Left ventricle myocardium inferior (tissue), 1 donor: ENCODE measurements at regions not wholly inside any gene's neighbourhood (a gene's known extent, or its start where the extent isn't known, plus 50 kb on each side); places are given as distances from the start of the nearest gene placed in this dataset.

ENCODE experiments used
- DNase-seq: peaks from one replicate; pipeline ENCODE4 v3.0.0-alpha.2; 2020
- H3K27ac ChIP-seq: fragments of 200-600 bp; replicated peaks from 2 replicates; pipeline ENCODE4 v1.8.0; 2021
- H3K27me3 ChIP-seq: fragments of 200-600 bp; 2 replicates; pipeline ENCODE4 v1.8.0; 2021; ENCODE audit warnings: low read depth
- H3K36me3 ChIP-seq: fragments of 200-600 bp; 2 replicates; pipeline ENCODE4 v1.8.0; 2021
- H3K4me1 ChIP-seq: fragments of 200-600 bp; 2 replicates; pipeline ENCODE4 v1.8.0; 2021
- H3K4me3 ChIP-seq: fragments of 200-600 bp; 2 replicates; pipeline ENCODE4 v1.8.0; 2021; ENCODE audit warnings: mild to moderate bottlenecking, moderate library complexity
- H3K9me3 ChIP-seq: fragments of 200-600 bp; replicated peaks from 2 replicates; pipeline ENCODE4 v1.8.0; 2021
- intact Hi-C: fragments of 100-400 bp; cut with micrococcal nuclease; formaldehyde crosslinking; loops from one replicate; pipeline ENCODE4 v1.11.0; 2022
- TF ChIP-seq, protein P1 (sequence below): fragments of 200-600 bp; IDR thresholded peaks from 2 replicates; pipeline ENCODE4 v1.8.0; 2021; ENCODE audit warnings: antibody characterized with exemption, mild to moderate bottlenecking, borderline replicate concordance
- donor health status: DM: no; HTN: yes; CAD: no; lungs with severe emphysema.

DNA sequence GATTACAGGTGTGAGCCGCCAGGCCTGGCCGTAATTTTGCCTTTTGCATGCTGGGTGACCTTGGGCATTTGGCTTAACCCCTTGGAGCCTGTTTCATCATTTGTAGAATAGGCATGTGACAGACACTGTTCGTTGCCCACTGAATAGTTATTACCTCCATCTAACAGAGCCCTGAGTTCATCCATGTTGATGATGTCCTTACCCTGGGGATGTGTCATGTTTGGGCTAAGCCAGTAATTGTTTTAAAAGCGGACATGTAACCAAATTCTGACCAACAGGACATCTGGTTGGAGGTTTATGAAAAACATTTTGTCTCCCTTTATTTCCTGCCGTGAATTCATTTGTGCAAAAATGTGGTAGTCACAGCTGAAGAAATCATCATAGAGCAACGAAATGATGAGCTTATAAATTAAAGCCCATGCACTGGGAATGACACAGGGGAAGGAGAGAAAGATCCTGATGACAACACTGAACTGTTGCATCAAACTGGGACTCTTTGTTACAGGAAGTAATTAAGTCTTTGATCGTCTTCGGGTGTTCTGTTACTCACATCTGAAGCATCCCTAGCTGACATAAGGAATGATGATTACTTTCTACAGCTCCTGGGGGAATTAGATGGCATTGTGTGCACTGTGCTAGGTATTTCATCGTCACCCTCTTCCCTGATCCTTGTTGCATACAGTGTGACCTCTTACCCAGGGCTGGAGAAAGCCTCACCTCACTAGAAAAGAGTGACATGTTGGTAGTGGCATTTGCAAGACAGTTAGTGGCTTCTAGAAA lies 117.8 kb downstream of the FGF18 start:
- Histone ChIP-seq H3K36me3 (no peaks in the 10 kb centered on the region), H3K4me1 (peaks cover 6% of the 10 kb centered on the region), H3K27ac (no peak overlapping the region), H3K4me3 (no peak overlapping the region), H3K27me3 (no peaks in the 10 kb centered on the region), H3K9me3 (no peaks in the 10 kb centered on the region)
- no peak for DNase-seq
- intact Hi-C loops, result no loop called here
- TF ChIP-seq, protein P1, sequence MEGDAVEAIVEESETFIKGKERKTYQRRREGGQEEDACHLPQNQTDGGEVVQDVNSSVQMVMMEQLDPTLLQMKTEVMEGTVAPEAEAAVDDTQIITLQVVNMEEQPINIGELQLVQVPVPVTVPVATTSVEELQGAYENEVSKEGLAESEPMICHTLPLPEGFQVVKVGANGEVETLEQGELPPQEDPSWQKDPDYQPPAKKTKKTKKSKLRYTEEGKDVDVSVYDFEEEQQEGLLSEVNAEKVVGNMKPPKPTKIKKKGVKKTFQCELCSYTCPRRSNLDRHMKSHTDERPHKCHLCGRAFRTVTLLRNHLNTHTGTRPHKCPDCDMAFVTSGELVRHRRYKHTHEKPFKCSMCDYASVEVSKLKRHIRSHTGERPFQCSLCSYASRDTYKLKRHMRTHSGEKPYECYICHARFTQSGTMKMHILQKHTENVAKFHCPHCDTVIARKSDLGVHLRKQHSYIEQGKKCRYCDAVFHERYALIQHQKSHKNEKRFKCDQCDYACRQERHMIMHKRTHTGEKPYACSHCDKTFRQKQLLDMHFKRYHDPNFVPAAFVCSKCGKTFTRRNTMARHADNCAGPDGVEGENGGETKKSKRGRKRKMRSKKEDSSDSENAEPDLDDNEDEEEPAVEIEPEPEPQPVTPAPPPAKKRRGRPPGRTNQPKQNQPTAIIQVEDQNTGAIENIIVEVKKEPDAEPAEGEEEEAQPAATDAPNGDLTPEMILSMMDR, result no peak

DNA sequence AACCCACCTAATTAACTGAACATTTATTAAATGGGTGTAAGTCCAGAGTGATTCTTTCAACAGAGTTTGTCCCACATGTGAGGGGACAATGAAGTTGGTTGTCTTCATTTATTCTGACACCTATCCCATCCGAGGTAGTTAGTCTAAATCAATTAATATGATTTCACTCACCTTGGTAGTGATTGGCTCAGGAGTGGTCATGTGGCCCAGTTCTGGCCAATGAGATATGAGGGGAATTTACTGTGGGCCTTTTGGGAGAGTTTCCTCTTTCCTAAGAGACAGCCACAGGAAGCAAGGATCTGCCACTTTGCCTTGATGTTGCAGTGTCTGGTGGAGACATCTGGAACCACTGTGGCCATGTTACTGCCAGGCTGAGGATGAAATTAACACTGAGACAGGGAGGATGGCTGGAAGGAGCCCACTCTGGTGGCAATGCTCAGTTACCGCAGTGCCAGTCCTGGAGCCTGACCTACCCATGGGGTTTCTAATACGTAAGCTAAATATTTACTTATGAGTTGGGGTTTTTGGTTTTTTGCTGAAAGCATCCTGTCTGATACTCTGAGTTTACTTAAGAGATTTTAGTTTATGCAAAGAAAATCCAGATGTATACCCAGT lies 118.6 kb downstream of the FGF18 start:
- no peak for DNase-seq
- no peaks in the 10 kb centered on the region for H3K27me3 ChIP-seq
- intact Hi-C loops, result no loop called here
- H3K4me3 ChIP-seq, result no peak overlapping the region
- H3K27ac ChIP-seq, result no peak overlapping the region
- no peaks in the 10 kb centered on the region for H3K36me3 ChIP-seq
- H3K4me1 ChIP-seq, result peaks cover 13% of the 10 kb centered on the region
- no peaks in the 10 kb centered on the region for H3K9me3 ChIP-seq
- TF ChIP-seq, protein P1, result no peak

DNA sequence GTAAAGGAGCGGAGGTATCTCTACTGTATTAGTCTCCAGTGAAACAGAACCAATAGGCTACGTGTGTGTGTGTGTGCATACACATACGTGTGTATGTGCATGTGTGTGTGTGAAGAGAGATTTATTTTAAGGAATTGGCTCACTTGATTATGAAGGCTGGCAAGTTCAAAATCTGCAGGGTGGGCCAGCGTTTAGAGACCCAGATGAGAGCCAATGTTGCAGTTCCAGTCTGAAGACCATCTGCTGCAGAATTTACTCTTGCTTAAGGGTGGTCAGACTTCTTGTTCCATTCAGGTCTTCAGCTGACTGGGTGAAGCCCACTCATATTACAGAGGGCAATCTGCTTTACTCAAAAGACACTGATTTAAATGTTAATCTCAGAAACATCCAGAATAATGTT lies 119.2 kb downstream of the FGF18 start:
- Histone ChIP-seq H3K27me3 (no peaks in the 10 kb centered on the region), H3K36me3 (no peaks in the 10 kb centered on the region), H3K9me3 (no peaks in the 10 kb centered on the region), H3K27ac (no peak overlapping the region), H3K4me1 (peaks cover 13% of the 10 kb centered on the region), H3K4me3 (no peak overlapping the region)
- intact Hi-C loops, result no loop called here
- DNase-seq, result no peak
- TF ChIP-seq, protein P1, result no peak

DNA sequence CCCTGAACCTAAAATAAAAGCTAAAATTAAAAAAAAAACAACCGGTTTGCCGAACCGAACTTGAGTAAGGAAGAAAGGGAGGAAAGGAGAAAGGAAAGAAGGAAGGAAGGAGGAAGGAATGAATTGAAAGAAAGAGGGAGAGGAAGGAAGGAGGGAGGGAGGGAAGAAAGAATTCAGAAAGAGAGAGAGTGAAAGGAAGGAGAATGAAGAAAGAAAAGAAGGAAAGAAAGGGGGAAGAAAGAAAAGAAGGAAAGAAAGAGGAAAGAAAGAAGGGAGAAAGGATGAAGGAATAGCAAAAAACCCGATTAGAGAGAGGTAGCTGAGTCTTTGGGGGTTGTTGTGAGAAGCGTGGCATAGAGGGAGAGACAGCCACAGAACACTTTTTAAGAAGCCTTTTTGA lies 121.4 kb downstream of the FGF18 start:
- H3K9me3 ChIP-seq, result no peaks in the 10 kb centered on the region
- TF ChIP-seq, protein P1, result no peak
- intact Hi-C loops, result no loop called here
- peak overlapping the region; percentile 12 for H3K27ac ChIP-seq
- no peaks in the 10 kb centered on the region for H3K27me3 ChIP-seq
- no peak overlapping the region for H3K4me3 ChIP-seq
- DNase-seq, result no peak
- peaks cover 13% of the 10 kb centered on the region for H3K4me1 ChIP-seq
- H3K36me3 ChIP-seq, result no peaks in the 10 kb centered on the region

DNA sequence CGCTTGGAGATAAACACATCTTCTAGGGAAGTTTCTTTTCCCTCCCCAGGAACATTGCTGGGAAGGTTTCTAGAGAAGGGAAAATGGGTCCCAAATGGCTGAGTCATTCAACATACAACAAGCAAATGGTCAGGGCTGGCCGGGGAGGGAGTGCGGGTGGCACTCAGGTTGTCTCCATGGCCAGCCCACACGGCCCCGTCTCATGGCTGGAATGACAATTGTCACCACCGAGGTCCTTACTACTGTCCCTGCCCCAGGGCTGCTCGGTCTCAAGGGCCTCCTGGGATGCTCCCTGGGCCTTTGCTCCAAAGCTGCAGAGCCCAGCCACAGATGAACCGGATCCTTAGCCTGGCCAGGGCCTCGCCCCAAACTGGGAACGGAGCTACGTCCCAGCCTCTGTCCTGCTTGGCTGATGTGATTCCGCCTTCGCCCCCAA lies 121.9 kb downstream of the FGF18 start:
- peak overlapping the region; percentile 12 for H3K27ac ChIP-seq
- no peaks in the 10 kb centered on the region for H3K36me3 ChIP-seq
- TF ChIP-seq, protein P1, result no peak
- no peak overlapping the region for H3K4me3 ChIP-seq
- H3K27me3 ChIP-seq, result no peaks in the 10 kb centered on the region
- H3K9me3 ChIP-seq, result no peaks in the 10 kb centered on the region
- no peak for DNase-seq
- H3K4me1 ChIP-seq, result peaks cover 13% of the 10 kb centered on the region
- intact Hi-C loops, result no loop called here
